Pancreas (tissue), 10 donors: ENCODE measurements at regions not wholly inside any gene's neighbourhood (a gene's known extent, or its start where the extent isn't known, plus 50 kb on each side); places are given as distances from the start of the nearest gene placed in this dataset.

ENCODE experiments used
- ATAC-seq, 4 donors: fragments of 200-7000 bp; cut with Tn5 transposase; one replicate each; pipeline versions ENCODE4 v1.8.0 to v1.9.1; 2020; ENCODE audit warnings: mild to moderate bottlenecking in 4 of 4, moderate library complexity in 4 of 4
- DNase-seq, 6 donors: peaks; one replicate each; pipeline ENCODE4 v3.0.0-alpha.2; 2020
- FAIRE-seq: peaks from 2 replicates; lab custom pipeline; 2012; peaks lifted over from hg19 to GRCh38; lab: Jason Lieb, UNC
- H3K27ac ChIP-seq, 4 donors: fragments of 200-600 bp; sonication (generic); 1 replicate in 3 of 4; 2 replicates in 1 of 4; pipeline versions ENCODE4 v1.5.0 to v1.8.0; 2020
- H3K27me3 ChIP-seq, 4 donors: fragments of 200-600 bp; one replicate each; pipeline ENCODE4 v1.8.0; 2021
- H3K36me3 ChIP-seq, 3 donors: fragments of 200-600 bp; sonication (generic) in 1 of 3; one replicate each; pipeline versions ENCODE4 v1.5.0 to v1.8.0; 2020 to 2021
- H3K4me1 ChIP-seq, 3 donors: fragments of 200-600 bp; one replicate each; pipeline ENCODE4 v1.8.0; 2021
- H3K4me3 ChIP-seq, 4 donors: fragments of 200-600 bp; sonication (generic) in 2 of 4; one replicate each; pipeline versions ENCODE4 v1.5.0 to v1.8.0; 2020 to 2021
- H3K9me3 ChIP-seq, 4 donors: fragments of 200-600 bp; one replicate each; pipeline ENCODE4 v1.8.0; 2021
- CTCF ChIP-seq, 4 donors: fragments of 200-600 bp; sonication (generic) in 3 of 4; IDR thresholded peaks; one replicate each; pipeline versions ENCODE4 v1.5.0 to v1.8.0; 2021; ENCODE audit warnings: antibody characterized with exemption in 4 of 4
- WGBS, 2 donors: extraction: QIAGEN DNeasy Blood & Tissue Kit; methylation state at CpG; one replicate each; pipeline ENCODE4 v1.1.7; 2013; 5-methylcytosine and 5-hydroxymethylcytosine counted together
- intact Hi-C, 3 donors: fragments of 100-400 bp; cut with DNase I; formaldehyde crosslinking; loops; one replicate each; pipeline versions ENCODE4 v1.11.1 to v1.14.2; 2022
- donor health status: healthy with polysubstance abuse.
- donor health status: DM: no; HTN: no; CAD: no; lungs with moderate emphysema.
- donor health status: DM: no; HTN: no; CAD: no.
- donor health status: control.
- donor health status: control.
- donor health status: Bipolar disorder and iron deficiency.
- donor health status: DM: yes; HTN: yes; CAD: no.
- donor health status: DM: no; HTN: no; CAD: no.
- donor health status: DM: no; HTN: no; CAD: no.
- donor health status: DM: yes; HTN: yes; CAD: no.

GRCh38 chr6:126113261-126113660 lies 126.9 kb downstream of the TRMT11 start:
- no peaks in the 10 kb centered on the region for H3K27me3 ChIP-seq
- H3K9me3 ChIP-seq = no peaks in the 10 kb centered on the region
- H3K27ac ChIP-seq = no peak overlapping the region
- ATAC-seq = no peak
- H3K4me1 ChIP-seq = no peaks in the 10 kb centered on the region
- no peak for FAIRE-seq
- H3K4me3 ChIP-seq = no peak overlapping the region
- intact Hi-C loops = no loop called here
- no peak for DNase-seq
- H3K36me3 ChIP-seq = no peaks in the 10 kb centered on the region
- 90 to 100% methylated on average over 1 of the region's 1 CpG for WGBS, 2 donors
- TF ChIP-seq CTCF (IDR thresholded peaks at IDR 0.05) = no peak

- WGBS, 2 donors = 92 to 94% methylated on average over 2 of the region's 2 CpGs
- H3K27me3 ChIP-seq = no peaks in the 10 kb centered on the region
- intact Hi-C loops = no loop called here
- no peak for FAIRE-seq
- H3K9me3 ChIP-seq = no peaks in the 10 kb centered on the region
- no peak for ATAC-seq
- no peak overlapping the region for H3K4me3 ChIP-seq
- H3K4me1 ChIP-seq = no peaks in the 10 kb centered on the region
- no peak for TF ChIP-seq CTCF (IDR thresholded peaks at IDR 0.05)
- H3K36me3 ChIP-seq = no peaks in the 10 kb centered on the region
- no peak overlapping the region for H3K27ac ChIP-seq
- no peak for DNase-seq
Measured at GRCh38 chr6:126117251-126117650, 130.9 kb downstream of the TRMT11 start.

GRCh38 chr6:126118058-126118755 lies 131.9 kb downstream of the TRMT11 start:
- ATAC-seq = no peak

GRCh38 chr6:126118936-126119335 lies 132.6 kb downstream of the TRMT11 start:
- intact Hi-C loops = no loop called here
- Histone ChIP-seq H3K27ac (no peak overlapping the region), H3K4me3 (no peak overlapping the region), H3K36me3 (no peaks in the 10 kb centered on the region), H3K27me3 (no peaks in the 10 kb centered on the region), H3K9me3 (no peaks in the 10 kb centered on the region), H3K4me1 (no peaks in the 10 kb centered on the region)
- DNase-seq (no peak), ATAC-seq (no peak), FAIRE-seq (no peak)
- TF ChIP-seq CTCF (IDR thresholded peaks at IDR 0.05) = no peak
- 82 to 90% methylated on average over 2 of the region's 2 CpGs for WGBS, 2 donors

More at GRCh38 chr6:126118058-126118755, 131.9 kb downstream of the TRMT11 start:
- DNase-seq = no peak
- FAIRE-seq = no peak
- Histone ChIP-seq H3K27me3 (no peaks in the 10 kb centered on the region), H3K4me1 (no peaks in the 10 kb centered on the region), H3K27ac (no peak overlapping the region), H3K9me3 (no peaks in the 10 kb centered on the region), H3K36me3 (no peaks in the 10 kb centered on the region), H3K4me3 (no peak overlapping the region)
- no peak for TF ChIP-seq CTCF (IDR thresholded peaks at IDR 0.05)
- 79% methylated on average over 4 of the region's 4 CpGs for WGBS, 2 donors
- intact Hi-C loops = no loop called here

GRCh38 chr6:126123226-126123625 lies 136.9 kb downstream of the TRMT11 start:
- no peaks in the 10 kb centered on the region for H3K9me3 ChIP-seq
- no peak for TF ChIP-seq CTCF (IDR thresholded peaks at IDR 0.05)
- H3K27ac ChIP-seq = no peak overlapping the region
- no peaks in the 10 kb centered on the region for H3K4me1 ChIP-seq
- ATAC-seq = no peak
- no peak for FAIRE-seq
- H3K36me3 ChIP-seq = no peaks in the 10 kb centered on the region
- H3K4me3 ChIP-seq = no peak overlapping the region
- H3K27me3 ChIP-seq = no peaks in the 10 kb centered on the region
- no peak for DNase-seq
- intact Hi-C loops = no loop called here
- 34 to 55% methylated on average over 4 of the region's 4 CpGs for WGBS, 2 donors
